Kidney epithelial cell (primary cell): ENCODE measurements at regions not wholly inside any gene's neighbourhood (a gene's known extent, or its start where the extent isn't known, plus 50 kb on each side); places are given as distances from the start of the nearest gene placed in this dataset.

ENCODE experiments used
- DNase-seq: peaks from one replicate; pipeline ENCODE4 v3.0.0-alpha.2; 2010; ENCODE audit warnings: low read depth
- H3K27me3 ChIP-seq: 2 replicates; pipeline ENCODE4 v1.6.0; 2011; ENCODE audit warnings: low read length; ENCODE audit not compliant: control insufficient read depth, insufficient read depth
- H3K36me3 ChIP-seq: 2 replicates; pipeline ENCODE4 v1.5.1; 2011; ENCODE audit warnings: low read length; ENCODE audit not compliant: control insufficient read depth, insufficient read depth
- H3K4me3 ChIP-seq: 2 replicates; pipeline ENCODE4 v1.5.1; 2011; ENCODE audit warnings: low read depth, mild to moderate bottlenecking, control low read depth, low read length
- CTCF ChIP-seq: IDR thresholded peaks from 2 replicates; pipeline ENCODE4 v1.5.1; 2011; ENCODE audit warnings: mild to moderate bottlenecking, moderate library complexity, low read length, control low read depth, inconsistent platforms; ENCODE audit not compliant: insufficient read depth, poor library complexity, severe bottlenecking

- Histone ChIP-seq H3K4me3 (no peak overlapping the region), H3K27me3 (no peaks in the 10 kb centered on the region), H3K36me3 (no peaks in the 10 kb centered on the region)
- TF ChIP-seq CTCF, result no peak
- no peak for DNase-seq
These were observed 183.3 kb downstream of the SATB1 start for GRCh38 chr3:18241837-18242236.

DNA sequence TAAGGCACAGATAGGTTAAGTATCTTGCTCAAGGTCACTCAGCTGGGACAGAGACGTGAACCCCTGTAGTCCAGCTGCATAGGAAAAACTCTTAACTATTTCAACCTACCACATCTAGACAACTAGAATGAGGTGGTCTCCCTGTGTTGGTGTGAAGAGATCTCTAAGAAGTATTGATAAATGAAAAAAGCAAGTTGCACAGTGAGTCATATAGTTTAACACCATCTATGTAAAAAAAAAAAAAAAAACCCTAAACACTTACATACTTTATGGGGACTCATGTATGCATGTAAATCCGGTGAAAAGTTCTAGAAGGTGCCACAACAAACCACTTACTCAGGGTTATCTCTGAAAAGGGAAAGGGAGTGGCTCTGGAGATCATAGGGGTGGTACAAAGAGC is 185.5 kb downstream of the SATB1 start:
- no peak for DNase-seq
- Histone ChIP-seq H3K27me3 (no peaks in the 10 kb centered on the region), H3K36me3 (no peaks in the 10 kb centered on the region)

DNA sequence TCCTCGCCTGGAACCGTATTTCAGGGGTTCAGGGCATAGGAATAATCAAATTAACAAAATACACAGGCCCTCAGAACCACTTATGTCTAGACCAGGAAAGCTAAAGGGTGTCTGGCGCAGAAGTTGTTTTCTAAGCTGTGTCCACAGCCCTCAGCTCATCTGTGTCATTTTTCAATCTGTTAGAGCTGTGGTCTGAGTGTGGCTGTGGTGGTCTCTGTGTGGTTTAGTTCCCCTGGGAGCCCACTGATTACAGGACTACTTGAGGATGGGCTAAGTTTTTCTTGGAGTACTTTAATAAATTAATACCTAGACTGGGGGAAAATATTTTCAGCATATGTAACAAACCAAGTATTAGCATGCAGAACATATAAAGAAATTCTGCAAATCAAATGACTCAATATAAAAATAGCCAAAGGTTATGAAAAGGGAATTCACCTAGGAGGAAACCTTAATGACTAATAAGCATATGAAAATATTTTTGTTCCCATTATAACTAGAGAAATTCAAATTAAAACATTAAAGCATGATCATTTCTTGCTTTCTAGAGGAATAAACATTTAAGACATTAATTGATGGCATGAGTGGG is 186.3 kb downstream of the SATB1 start:
- no peaks in the 10 kb centered on the region for H3K27me3 ChIP-seq
- no peak for TF ChIP-seq CTCF
- no peak for DNase-seq
- no peak overlapping the region for H3K4me3 ChIP-seq
- H3K36me3 ChIP-seq, result no peaks in the 10 kb centered on the region

More for the DNA sequence above, 185.5 kb downstream of the SATB1 start:
- no peak for TF ChIP-seq CTCF
- no peak overlapping the region for H3K4me3 ChIP-seq

DNA sequence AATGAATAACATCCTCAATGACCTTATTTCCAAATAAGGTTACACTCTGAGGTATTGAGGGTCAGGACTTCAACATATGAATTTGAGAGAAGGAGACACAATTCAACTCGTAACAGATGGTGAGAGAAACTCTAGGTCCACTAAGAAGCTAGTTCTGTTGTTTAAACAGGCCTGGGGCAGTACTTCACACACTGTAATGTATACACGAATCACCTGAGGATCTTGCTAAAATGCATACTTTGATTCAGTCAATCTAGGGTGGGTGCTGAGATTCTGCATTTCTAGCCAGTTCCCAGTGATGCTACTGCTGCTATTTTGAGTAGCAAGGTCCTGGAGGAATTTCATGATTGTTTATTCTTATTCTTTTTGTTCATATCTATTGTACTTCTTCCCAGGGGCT is 186.8 kb downstream of the SATB1 start:
- no peak for TF ChIP-seq CTCF
- Histone ChIP-seq H3K27me3 (no peaks in the 10 kb centered on the region), H3K36me3 (no peaks in the 10 kb centered on the region), H3K4me3 (no peak overlapping the region)
- no peak for DNase-seq

DNA sequence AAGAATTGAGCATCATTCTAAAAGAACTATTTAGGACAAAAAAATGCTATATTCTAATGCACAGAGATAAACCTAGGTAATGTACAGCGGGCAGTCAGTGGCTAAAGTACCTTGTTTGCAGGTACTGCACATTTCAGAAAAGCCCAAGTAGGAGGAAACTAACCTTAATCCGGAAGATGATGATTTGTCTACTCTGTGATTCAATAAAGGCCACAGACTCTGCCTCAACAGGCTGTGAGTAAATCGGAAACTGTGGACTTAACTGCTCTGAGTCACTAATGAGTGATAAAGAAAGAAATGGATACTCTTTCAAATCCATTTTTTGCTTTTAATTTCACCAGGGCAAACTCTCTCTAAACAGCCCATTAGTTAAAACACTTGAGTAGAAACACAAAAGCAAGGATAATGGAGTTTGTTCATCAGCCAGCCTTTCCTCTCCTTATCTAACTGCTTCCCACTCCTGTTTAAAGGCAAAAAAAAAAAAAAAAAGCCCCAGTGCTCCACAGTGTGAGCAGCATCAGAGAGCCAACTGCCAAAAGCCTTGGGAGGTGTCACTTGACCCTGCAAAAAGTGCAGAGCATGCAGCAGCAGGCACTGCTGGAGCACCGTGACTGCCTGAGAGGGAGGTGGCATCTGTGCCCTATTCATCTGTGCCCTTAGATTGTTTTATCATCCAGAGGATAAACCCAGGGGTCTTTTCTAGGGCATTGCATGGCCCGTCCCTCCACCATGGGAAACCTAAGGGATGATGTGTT is 187.7 kb downstream of the SATB1 start:
- Histone ChIP-seq H3K4me3 (no peak overlapping the region), H3K36me3 (no peaks in the 10 kb centered on the region), H3K27me3 (no peaks in the 10 kb centered on the region)
- TF ChIP-seq CTCF, result no peak
- peak; percentile 5 for DNase-seq

- H3K27me3 ChIP-seq, result no peaks in the 10 kb centered on the region
- H3K36me3 ChIP-seq, result no peaks in the 10 kb centered on the region
- no peak for TF ChIP-seq CTCF
- H3K4me3 ChIP-seq, result no peak overlapping the region
- no peak for DNase-seq
These were observed 188.4 kb downstream of the SATB1 start for GRCh38 chr3:18236726-18237125.
